Hepatocyte (in vitro differentiated cells): ENCODE measurements at regions not wholly inside any gene's neighbourhood (a gene's known extent, or its start where the extent isn't known, plus 50 kb on each side); places are given as distances from the start of the nearest gene placed in this dataset.

Experiments
- DNase-seq: peaks from one replicate; pipeline ENCODE4 v3.0.0-alpha.2; 2016; ENCODE audit warnings: low spot score
- H2AFZ ChIP-seq: fragments of 200-600 bp; sonication (generic); 2 replicates; pipeline ENCODE4 v1.6.0; 2016; ENCODE audit warnings: antibody characterized with exemption, mild to moderate bottlenecking
- H3K27ac ChIP-seq: fragments of 200-600 bp; sonication (generic); 2 replicates; pipeline ENCODE4 v1.5.1; 2016; ENCODE audit warnings: mild to moderate bottlenecking
- H3K27me3 ChIP-seq: fragments of 200-600 bp; sonication (generic); 2 replicates; pipeline ENCODE4 v1.6.1; 2016
- H3K36me3 ChIP-seq: fragments of 200-600 bp; sonication (generic); replicated peaks from 2 replicates; pipeline ENCODE4 v1.5.1; 2016; ENCODE audit warnings: low read depth; ENCODE audit not compliant: insufficient read depth
- H3K4me1 ChIP-seq: fragments of 200-600 bp; sonication (generic); 2 replicates; pipeline ENCODE4 v1.5.1; 2016; ENCODE audit warnings: mild to moderate bottlenecking, moderate library complexity; ENCODE audit not compliant: insufficient read depth
- H3K4me2 ChIP-seq: fragments of 200-600 bp; sonication (generic); 2 replicates; pipeline ENCODE4 v1.6.0; 2016
- H3K4me3 ChIP-seq: fragments of 200-600 bp; sonication (generic); 2 replicates; pipeline ENCODE4 v1.5.1; 2016; ENCODE audit warnings: mild to moderate bottlenecking
- H3K79me2 ChIP-seq: fragments of 200-600 bp; sonication (generic); 2 replicates; pipeline ENCODE4 v1.6.0; 2017; ENCODE audit warnings: mild to moderate bottlenecking
- H3K9me2 ChIP-seq: fragments of 200-600 bp; sonication (generic); replicated peaks from 2 replicates; pipeline ENCODE4 v1.6.0; 2017; ENCODE audit warnings: mild to moderate bottlenecking; ENCODE audit not compliant: insufficient read depth
- H3K9me3 ChIP-seq: fragments of 200-600 bp; sonication (generic); 2 replicates; pipeline ENCODE4 v1.5.1; 2016; ENCODE audit warnings: low read depth, mild to moderate bottlenecking
- H4K20me1 ChIP-seq: fragments of 200-600 bp; sonication (generic); 2 replicates; pipeline ENCODE4 v1.6.0; 2016; ENCODE audit warnings: mild to moderate bottlenecking; ENCODE audit not compliant: insufficient read depth, poor library complexity, severe bottlenecking
- CTCF ChIP-seq: fragments of 200-600 bp; sonication (generic); IDR thresholded peaks from 2 replicates; pipeline ENCODE4 v1.5.1; 2016; ENCODE audit warnings: antibody characterized with exemption, mild to moderate bottlenecking; ENCODE audit not compliant: poor library complexity
- EZH2 ChIP-seq: fragments of 200-600 bp; sonication (generic); IDR thresholded peaks from 2 replicates; pipeline ENCODE4 v1.6.1; 2016; ENCODE audit warnings: antibody characterized with exemption, mild to moderate bottlenecking, borderline replicate concordance
- EZH2phosphoT487 ChIP-seq: fragments of 200-600 bp; sonication (generic); IDR thresholded peaks from one replicate; pipeline ENCODE4 v1.6.1; 2018; ENCODE audit warnings: antibody characterized with exemption, mild to moderate bottlenecking, low read depth, moderate library complexity; ENCODE audit not compliant: unreplicated experiment, severe bottlenecking
- WGBS: methylation state at CpG from one replicate; pipeline ENCODE4 v1.1.6; 2016; ENCODE audit warnings: low lambda C conversion rate; ENCODE audit errors: missing lambda C conversion rate; 5-methylcytosine and 5-hydroxymethylcytosine counted together

DNA sequence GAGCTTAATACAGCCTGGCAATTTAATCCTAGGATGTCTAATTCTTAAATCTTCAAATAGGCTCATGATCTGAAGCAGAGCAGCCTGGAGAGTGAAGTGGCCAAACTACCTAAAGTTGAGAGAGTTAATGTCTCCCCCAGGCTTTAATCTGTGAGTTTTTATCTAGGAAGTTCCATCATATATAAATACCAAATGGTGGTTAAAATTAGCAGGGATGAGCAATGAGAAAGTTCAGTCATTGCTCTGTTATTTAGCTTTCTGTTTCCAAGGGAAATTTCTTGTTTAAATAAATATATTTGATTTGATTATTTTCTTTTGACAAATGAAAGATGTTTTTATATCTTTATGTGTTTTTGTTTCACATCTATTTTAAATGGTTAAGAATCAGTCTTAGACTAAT is 274.4 kb upstream of the UMPS start:
- TF ChIP-seq CTCF (no peak), EZH2phosphoT487 (no peak), EZH2 (no peak)
- Histone ChIP-seq H3K27me3 (no peaks in the 10 kb centered on the region), H2AFZ (no peak overlapping the region), H3K9me3 (no peaks in the 10 kb centered on the region), H3K4me3 (no peak overlapping the region), H4K20me1 (no peaks in the 10 kb centered on the region), H3K9me2 (no peaks in the 10 kb centered on the region), H3K27ac (no peak overlapping the region), H3K79me2 (no peaks in the 10 kb centered on the region), H3K36me3 (no peaks in the 10 kb centered on the region), H3K4me2 (no peak overlapping the region), H3K4me1 (no peaks in the 10 kb centered on the region)
- no peak for DNase-seq

DNA sequence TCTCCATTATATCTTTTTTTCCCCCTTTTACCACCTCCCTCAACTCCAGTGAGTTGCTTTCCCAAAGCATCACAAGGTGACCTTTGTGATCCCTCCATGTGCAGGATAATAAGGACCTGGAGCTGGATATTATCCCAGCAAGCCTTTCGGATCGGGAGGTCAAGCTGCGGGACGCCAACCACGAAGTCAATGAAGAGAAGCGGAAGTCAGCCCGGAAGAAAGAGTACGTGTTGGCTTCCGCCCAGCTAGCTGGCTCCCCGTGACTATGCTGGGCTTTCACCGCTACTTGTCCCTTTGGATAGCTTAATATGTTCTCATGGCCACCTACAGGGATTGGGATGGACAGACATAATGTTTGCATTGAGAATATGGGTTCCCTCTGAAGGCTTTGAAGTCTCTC is 273.7 kb upstream of the UMPS start:
- H2AFZ ChIP-seq = no peak overlapping the region

GRCh38 chr3:124459678-124460077 is 270.6 kb upstream of the UMPS start:
- Histone ChIP-seq H3K9me2 (no peaks in the 10 kb centered on the region), H3K9me3 (no peaks in the 10 kb centered on the region), H3K4me1 (no peaks in the 10 kb centered on the region), H3K4me3 (no peak overlapping the region), H3K4me2 (no peak overlapping the region), H3K27ac (no peak overlapping the region), H4K20me1 (no peaks in the 10 kb centered on the region), H3K36me3 (no peaks in the 10 kb centered on the region), H3K79me2 (no peaks in the 10 kb centered on the region), H3K27me3 (no peaks in the 10 kb centered on the region), H2AFZ (no peak overlapping the region)
- 84% methylated on average over 2 of the region's 2 CpGs for WGBS
- DNase-seq = no peak
- no peak for TF ChIP-seq CTCF
- no peak for TF ChIP-seq EZH2phosphoT487
- TF ChIP-seq EZH2 = no peak

More for the DNA sequence above, 273.7 kb upstream of the UMPS start:
- Histone ChIP-seq H4K20me1 (no peaks in the 10 kb centered on the region), H3K4me2 (no peak overlapping the region), H3K4me1 (no peaks in the 10 kb centered on the region), H3K9me2 (no peaks in the 10 kb centered on the region), H3K9me3 (no peaks in the 10 kb centered on the region), H3K36me3 (no peaks in the 10 kb centered on the region), H3K27ac (no peak overlapping the region), H3K27me3 (no peaks in the 10 kb centered on the region), H3K4me3 (no peak overlapping the region), H3K79me2 (no peaks in the 10 kb centered on the region)
- no peak for TF ChIP-seq CTCF
- TF ChIP-seq EZH2 = no peak
- no peak for TF ChIP-seq EZH2phosphoT487
- no peak for DNase-seq
- 98% methylated on average over 11 of the region's 11 CpGs for WGBS

DNA sequence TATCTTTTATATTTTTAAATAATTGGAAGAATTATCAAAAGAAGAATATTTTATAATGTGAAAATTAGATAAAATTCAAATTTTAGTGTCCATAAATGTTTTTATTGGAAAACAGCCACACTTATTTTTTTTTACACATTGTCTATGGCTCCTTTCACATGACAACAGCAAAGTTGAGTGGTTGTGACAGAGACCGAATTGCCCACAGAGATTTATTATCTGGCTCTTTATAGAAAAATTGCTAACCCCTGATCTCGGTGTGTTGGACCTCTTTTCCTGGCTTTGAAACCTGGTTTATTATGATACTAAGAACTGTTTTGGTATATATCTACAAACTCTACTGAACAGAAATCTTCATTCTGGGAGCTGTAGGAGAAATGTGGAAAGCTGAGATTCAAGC is 269.1 kb upstream of the UMPS start:
- Histone ChIP-seq H3K9me2 (no peaks in the 10 kb centered on the region), H3K27me3 (no peaks in the 10 kb centered on the region)

More for the DNA sequence above, 269.1 kb upstream of the UMPS start:
- 92% methylated on average over 2 of the region's 2 CpGs for WGBS
- Histone ChIP-seq H3K27ac (no peak overlapping the region), H3K9me3 (no peaks in the 10 kb centered on the region), H3K4me3 (no peak overlapping the region), H3K79me2 (no peaks in the 10 kb centered on the region), H3K36me3 (no peaks in the 10 kb centered on the region), H3K4me1 (no peaks in the 10 kb centered on the region), H3K4me2 (no peak overlapping the region), H2AFZ (no peak overlapping the region), H4K20me1 (no peaks in the 10 kb centered on the region)
- DNase-seq = no peak
- TF ChIP-seq EZH2 = no peak
